NCI-H82 treated with DMSO at 0.1 percent for 48 hours (cell line): ENCODE measurements at regions not wholly inside any gene's neighbourhood (a gene's known extent, or its start where the extent isn't known, plus 50 kb on each side); places are given as distances from the start of the nearest gene placed in this dataset.

ENCODE experiments used
- DNase-seq: peaks from one replicate; lab custom pipeline; 2025; ENCODE audit not compliant: unreplicated experiment; lab: John Stamatoyannopoulos, UW

- DNase-seq = no peak
Measured at GRCh38 chr12:123042833-123043232, 62.4 kb downstream of the ARL6IP4 start.

DNA sequence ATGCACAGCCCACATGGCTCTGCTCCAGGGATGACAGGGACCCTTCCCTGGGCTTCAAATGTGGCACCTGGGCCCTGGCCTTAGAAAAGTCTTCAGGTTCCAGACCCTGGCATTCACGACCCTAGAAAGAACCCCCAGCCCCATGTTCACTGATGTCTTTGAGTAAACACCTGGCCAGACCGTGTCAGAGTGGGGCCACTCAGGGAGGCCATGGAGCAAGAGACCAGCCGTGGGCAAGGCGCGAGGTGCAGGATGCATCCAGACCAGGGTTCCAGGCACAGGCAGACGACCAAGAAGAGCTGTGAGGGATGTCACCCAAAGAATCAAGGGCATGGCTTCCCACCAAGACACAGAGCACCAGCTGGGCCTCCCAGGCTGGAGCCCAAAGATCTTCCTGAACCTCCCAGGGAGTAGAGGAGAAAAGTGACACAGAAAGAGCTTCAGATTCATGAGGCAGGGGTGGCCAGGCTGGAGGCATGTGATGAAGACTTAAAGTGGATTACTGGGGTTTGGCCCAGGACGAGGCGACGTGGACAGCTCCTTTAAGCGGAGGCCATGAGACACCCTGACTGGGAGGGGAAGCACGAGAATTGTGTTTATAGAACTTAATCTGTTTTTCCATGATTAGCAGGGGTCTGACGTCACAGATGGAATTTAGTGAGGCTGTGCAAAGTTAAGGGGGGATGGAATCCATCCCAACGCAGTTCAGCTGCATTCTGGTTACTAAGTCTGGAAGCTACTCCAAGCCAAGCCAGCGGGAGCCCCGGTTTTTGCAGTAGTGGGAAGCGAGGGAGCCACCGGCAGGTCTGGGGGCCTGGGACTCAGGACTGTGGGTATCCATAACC, 61.6 kb downstream of the ARL6IP4 start:
- DNase-seq = peak; percentile 82

DNA sequence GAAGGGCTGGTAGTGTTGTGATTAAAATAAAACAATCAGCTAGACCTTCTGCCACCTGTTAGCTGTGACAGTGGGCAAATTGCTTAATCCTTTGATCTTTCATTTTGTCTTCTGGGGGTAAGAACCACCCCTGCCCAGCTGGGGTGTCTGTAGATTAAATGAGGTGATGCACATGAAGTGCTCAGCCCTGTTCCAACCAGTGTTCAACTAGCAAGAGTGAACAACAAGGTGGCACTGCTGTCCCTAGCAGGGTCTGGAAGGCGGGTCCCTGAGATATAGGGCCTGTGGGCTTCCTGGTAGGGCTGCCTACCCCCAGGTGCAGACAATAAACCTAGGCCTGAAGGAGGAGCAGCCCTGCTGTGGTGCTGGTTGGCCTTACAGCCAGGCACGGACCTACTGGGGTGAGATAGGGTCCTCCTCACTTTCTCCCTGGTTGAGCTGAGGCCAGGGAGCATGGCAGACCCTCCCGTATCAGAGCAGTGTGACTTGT, 60.6 kb downstream of the ARL6IP4 start:
- DNase-seq = peak; percentile 68

DNA sequence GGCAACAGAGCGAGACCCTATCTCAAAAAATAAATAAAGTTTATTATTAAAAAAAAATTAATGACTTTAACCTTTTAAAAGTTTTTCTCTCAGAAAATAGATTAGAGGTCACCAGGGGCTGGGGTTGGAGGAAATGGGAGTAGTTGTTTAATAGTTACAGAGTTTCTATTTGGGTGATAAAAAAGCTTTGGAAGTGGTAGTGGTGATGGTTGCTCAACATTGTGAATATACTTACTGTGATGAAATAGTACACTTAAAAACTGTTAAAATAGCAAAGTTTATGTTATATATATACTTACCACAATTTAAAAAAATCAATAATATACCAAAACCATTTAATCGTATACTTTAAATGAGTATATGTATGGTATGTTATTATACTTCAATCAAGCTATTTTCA, 59.6 kb downstream of the ARL6IP4 start:
- no peak for DNase-seq

DNA sequence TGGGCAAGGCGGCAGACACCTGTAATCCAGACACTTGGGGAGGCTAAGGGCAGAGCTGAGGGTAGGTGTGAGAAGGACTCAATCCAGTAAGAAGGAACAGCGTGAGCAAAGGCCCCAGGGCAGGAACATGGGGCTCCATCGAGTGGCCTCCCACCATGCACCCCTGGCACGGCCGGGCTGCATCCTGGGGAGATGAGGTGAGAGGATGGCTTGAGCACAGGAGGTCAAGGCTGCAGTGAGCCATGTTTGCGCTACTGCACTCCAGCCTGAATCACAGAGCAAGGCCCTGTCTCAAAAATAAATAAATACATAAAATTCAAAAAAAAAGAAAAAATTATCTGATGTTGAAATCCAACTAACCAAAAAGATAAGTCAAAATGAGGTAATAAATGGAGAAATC, 58.5 kb downstream of the ARL6IP4 start:
- no peak for DNase-seq

DNA sequence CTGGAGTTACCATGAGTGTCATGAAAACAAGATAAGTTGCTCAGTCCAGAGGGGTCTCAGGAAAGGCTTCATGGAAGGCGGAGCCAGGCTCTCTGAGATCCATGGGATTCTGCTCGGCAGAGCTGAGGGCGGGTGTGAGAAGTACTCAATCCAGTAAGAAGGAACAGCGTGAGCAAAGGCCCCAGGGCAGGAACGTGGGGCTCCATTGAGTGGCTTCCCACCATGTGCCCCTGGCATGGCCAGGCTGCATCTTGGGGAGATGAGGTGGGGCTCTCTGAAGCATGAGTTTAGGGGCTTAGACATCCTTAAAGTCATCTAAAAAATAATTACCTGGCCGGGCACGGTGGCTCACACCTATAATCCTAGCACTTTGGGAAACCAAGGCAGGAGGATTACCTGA, 58.0 kb downstream of the ARL6IP4 start:
- DNase-seq = no peak

GRCh38 chr12:123037791-123038190, 57.3 kb downstream of the ARL6IP4 start:
- DNase-seq = no peak

DNA sequence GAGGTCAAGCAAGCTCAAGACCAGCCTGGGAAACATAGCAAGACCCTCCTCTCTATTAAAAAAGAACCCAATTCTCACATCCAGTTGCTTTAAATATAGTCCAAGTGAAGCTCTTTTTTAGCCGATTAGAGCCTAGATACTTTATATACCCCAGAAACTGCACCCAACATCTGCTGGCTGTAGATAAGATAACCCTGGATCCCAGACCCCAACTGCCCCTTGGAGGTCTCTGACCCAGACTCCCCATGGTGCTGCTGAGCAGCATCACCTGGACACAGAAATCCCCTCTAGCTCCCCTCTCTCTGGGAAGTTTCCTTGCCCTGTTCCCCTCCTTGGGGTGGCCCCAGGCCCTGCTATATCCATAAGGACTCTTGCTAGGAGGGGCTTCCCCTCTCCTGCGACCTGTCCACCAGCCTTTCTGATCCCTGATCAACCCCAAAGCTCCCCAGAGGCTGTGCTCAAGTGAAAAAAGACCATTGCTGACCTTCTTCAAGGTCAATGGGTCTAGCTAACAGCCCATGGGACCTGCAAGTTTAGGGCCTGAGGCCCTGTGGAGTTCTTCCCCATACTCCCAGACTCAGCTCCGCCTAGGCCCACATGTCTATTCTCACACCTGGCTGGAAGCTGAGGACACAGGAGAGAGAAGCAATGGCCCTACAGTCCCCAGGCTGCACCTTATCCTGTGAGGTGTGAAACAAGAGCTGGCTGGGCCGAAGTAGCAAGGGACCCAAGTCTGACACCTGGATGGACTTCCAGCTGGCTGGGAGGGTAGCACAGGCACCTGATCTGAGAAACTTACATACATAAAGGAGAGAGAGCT, 56.2 kb downstream of the ARL6IP4 start:
- DNase-seq = no peak

GRCh38 chr12:123035841-123036240, 55.4 kb downstream of the ARL6IP4 start:
- no peak for DNase-seq

DNA sequence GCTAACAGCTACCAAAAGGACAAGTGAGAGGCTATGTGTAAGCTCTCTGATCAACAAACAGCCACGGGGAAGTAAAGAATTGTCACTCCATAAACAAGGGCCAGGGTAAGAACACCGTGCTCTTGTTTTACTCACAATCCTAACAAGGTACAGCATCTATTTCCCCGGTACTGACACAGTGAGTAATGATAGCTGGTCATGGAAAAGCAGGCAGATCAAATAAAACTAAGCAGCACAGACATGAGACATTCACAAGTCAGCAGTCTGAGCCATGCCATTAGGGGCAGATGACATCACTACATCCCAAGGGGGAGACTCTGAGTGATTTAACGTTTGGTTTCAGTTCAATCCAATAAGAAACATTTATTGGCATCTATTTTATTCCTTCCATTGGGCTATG, 54.4 kb downstream of the ARL6IP4 start:
- DNase-seq = no peak

DNA sequence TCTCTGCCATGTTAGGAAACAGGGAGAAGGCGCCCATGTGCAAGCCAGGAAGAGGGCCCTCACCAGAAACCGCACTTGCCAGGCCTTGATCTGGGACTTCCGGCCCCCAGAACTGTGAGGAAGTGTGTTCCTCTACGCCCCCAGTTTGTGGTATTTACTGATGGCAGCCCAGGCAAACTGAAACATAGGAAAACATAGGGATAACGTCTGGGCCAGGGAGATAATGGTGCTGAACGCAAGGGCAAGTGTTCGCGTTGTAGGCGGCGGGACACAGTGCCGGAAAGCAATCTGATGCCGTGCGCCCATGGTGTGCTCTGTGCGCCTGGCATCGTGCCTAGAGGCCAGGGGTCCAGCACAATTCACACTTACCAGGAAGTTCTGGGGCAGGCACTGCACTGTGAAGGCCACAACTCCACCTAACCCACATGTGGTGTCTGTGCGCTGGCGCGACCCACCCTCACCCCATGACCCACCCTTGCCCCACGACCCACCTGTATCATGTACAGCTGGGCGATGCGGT, 53.6 kb downstream of the ARL6IP4 start:
- no peak for DNase-seq

GRCh38 chr12:123033392-123034021, 53.0 kb downstream of the ARL6IP4 start:
- no peak for DNase-seq

DNA sequence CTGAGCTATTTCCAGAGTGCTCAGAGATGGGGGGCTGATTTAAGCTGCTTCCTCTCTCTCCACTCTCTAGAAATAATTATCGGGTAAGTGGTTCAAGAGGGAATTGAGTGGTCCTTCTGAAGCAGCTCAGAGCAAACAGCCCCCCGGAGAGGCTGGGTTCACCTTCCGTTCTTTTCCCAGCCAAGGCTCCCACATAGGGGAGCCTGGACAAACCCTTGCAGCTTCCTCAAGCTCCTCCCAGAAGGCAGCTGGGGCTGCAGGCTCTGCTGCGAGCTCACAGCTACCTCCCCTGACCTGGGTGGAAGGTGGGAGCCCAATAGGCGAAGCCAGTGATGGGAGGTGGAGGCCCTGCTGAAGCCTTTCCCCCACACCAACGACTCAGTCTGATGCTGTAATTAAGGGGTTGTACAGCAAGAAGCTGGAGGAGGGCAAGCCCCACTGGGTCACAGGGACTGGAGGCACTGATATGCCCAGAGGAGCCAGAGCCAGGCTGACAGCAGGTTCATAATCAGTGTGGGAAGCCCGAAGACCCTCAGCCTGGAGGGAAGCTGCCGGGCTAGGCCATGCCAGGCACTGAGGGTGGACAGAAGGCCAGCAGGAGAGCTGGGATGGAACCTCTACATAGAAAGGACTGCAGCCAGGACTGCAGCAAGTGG, 52.4 kb downstream of the ARL6IP4 start:
- DNase-seq = no peak
